ENCODE measurements at regions not wholly inside any gene's neighbourhood (a gene's known extent, or its start where the extent isn't known, plus 50 kb on each side); places are given as distances from the start of the nearest gene placed in this dataset.
"Not testable (repeated sequence)": the region's sequence is repeated elsewhere in the genome, so short reads cannot be mapped to it uniquely, and the experiment has no call there.

DNA sequence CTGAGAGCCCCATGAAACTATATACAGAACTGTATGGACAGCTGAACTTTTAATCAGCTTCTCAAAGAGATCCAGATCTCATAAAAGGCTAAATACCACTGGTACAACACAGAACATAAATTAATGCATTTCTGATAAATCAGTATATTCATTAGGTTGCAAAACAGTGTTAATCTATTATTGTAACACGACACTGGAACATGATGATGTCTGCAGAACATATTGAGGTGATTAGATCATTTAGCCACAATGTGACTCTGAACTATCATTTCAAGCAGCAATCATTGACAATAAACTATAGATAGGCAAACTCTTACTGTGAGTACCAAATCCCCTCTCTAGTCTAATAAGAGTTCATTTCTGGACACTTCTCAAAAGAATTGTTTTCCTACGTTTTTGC is 50.3 kb downstream of the GASK1B start:
- TF ChIP-seq GATA1 (IDR thresholded peaks at IDR 0.05; ENCODE audit: low read depth, low read length) (no peak), POLR2A (IDR thresholded peaks at IDR 0.05; ENCODE audit: low read length) (no peak)
- DNase-seq, result no peak

DNA sequence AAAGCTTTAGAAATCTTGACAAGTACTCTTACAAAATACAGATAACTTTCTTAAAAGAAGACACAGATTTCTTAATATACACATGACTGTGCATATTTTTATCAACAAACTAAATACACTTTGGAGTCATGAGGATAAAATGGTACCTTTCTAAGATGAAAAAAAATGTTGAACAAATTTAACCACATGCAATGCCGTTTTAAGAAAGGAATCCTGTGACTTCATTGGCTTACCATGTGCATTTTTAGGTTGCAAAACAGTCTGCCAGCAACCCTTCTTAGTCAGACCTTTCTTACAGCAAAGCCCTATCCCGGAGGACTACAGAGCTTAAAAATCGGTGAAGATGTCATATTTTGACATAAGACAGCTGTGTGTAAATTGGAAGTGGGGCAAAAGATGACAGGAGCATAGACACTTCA is 51.7 kb downstream of the GASK1B start:
- DNase-seq, result no peak
- TF ChIP-seq GATA1 (IDR thresholded peaks at IDR 0.05; ENCODE audit: low read depth, low read length) (no peak), POLR2A (IDR thresholded peaks at IDR 0.05; ENCODE audit: low read length) (no peak)

DNA sequence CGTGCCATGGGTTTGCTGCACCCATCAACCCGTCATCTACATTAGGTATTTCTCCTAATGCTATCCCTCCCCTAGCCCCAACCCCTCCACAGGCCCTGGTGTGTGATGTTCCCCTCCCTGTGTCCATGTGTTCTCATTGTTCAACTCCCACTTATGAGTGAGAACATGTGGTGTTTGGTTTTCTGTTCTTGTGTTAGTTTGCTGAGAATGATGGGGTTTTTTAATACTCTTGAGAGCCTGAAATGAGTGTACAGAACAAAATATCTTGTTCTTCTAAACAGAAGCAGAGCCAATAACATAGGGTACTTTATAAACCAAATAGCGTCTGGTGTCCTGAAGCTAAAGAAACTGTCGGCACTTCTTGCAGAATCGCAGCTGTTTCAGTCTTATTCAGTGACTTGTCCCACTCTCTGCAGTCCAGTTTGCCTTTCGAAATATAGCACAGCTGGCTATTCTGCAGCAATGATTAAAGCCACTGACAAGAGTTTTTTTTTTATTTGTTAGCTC is 52.1 kb downstream of the GASK1B start:
- not testable (repeated sequence) for DNase-seq

DNA sequence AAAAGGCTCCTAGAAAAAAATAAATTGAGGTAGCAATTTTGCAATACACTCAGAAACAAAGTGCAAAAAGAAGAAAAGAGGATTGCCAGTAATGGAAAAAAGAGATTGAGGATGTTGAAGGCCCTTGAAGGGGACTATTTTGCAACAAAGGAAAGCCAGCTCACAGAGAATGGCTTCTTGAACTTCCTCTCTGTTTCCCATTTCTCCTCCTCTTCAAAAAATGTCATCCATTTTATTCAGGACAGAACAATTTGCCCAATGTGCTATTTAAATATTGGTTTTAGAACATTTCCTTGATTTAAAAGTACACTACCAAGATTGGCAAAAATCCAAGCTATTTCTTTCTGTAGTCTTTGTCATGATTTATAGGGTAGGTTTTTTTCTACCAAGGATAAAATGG is 60.2 kb downstream of the GASK1B start:
- DNase-seq, result no peak
- TF ChIP-seq GATA1 (IDR thresholded peaks at IDR 0.05; ENCODE audit: low read depth, low read length) (no peak), POLR2A (IDR thresholded peaks at IDR 0.05; ENCODE audit: low read length) (no peak)

DNA sequence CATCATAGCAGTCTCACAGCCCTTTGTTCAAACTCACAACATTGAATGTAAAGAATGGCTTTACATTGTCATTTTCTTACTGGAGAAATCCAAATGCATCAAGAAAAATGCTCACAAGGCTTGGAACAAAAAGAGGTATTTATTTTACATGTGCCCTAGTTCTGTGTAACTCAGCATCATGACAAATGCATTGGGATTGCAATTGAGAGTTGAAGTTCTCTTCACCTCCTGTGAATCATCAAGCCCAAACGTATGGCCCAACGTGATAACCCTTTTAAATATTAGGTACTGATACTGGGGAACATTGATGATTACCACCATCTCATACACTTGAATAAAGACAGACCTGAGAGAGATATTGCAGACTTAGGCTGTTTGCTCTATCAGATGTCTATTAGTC is 61.6 kb downstream of the GASK1B start:
- no peak for DNase-seq
- TF ChIP-seq POLR2A (IDR thresholded peaks at IDR 0.05; ENCODE audit: low read length) (no peak), GATA1 (IDR thresholded peaks at IDR 0.05; ENCODE audit: low read depth, low read length) (no peak)

DNA sequence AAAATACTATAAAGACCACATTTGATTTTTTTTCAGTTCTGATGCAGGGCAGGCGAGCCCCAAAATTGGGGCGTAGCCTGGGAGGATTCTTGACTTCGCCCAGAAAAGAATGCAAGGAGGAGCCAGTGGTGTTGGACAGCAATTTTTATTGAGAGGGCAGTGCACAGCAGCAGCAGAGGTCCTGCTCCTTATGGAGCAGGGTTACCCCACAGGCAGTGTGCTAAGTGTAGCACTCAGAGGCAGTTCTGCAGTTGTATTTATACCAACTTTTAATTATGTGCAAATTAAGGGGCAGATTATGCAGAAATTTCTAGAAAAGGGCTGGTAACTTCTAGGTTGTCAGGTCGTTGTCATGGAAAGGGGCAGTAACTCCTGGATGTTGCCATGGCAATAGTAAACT is 69.9 kb downstream of the GASK1B start:
- TF ChIP-seq POLR2A (IDR thresholded peaks at IDR 0.05; ENCODE audit: low read length), result no peak

DNA sequence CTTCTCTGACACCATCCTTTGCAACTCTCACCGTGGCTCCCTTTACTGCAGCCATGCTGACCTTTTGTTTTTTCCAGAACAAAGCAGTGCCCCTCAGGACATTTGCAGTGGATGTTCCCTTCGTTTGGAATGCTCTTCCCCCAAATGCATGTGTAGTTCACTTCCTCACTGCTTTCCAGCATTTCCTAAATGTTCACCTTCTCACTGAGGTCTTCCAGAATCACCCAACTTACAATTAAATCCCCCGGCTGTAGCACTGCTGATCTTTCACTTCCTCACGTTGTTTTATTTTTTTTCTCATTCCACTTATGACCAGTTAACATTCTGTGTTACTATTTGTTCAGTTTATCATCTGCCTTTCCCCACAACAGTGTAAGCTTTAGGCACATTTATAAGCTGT is 73.1 kb downstream of the GASK1B start:
- no peak for DNase-seq
- TF ChIP-seq POLR2A (IDR thresholded peaks at IDR 0.05; ENCODE audit: low read length) (no peak), GATA1 (IDR thresholded peaks at IDR 0.05; ENCODE audit: low read depth, low read length) (no peak)

More for the DNA sequence above, 69.9 kb downstream of the GASK1B start:
- no peak for DNase-seq

DNA sequence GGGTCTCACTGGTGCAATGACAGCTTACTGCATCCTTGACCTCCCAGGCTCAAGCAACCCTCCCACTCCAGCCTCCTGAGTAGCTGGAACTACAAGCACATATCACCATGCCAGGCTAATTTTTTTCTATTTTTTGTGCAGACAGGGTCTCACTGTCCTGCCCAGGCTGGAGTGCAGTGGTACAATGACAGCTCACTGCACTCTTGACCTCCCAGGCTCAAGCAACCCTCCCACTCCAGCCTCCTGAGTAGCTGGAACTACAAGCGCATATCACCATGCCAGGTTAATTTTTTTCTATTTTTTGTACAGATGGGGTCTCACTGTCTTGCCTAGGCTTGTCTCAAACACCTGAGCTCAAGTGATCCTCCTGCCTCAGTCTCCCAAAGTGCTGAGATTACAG is 74.0 kb downstream of the GASK1B start:
- no peak for DNase-seq
- TF ChIP-seq GATA1 (IDR thresholded peaks at IDR 0.05; ENCODE audit: low read depth, low read length) (no peak), POLR2A (IDR thresholded peaks at IDR 0.05; ENCODE audit: low read length) (no peak)

DNA sequence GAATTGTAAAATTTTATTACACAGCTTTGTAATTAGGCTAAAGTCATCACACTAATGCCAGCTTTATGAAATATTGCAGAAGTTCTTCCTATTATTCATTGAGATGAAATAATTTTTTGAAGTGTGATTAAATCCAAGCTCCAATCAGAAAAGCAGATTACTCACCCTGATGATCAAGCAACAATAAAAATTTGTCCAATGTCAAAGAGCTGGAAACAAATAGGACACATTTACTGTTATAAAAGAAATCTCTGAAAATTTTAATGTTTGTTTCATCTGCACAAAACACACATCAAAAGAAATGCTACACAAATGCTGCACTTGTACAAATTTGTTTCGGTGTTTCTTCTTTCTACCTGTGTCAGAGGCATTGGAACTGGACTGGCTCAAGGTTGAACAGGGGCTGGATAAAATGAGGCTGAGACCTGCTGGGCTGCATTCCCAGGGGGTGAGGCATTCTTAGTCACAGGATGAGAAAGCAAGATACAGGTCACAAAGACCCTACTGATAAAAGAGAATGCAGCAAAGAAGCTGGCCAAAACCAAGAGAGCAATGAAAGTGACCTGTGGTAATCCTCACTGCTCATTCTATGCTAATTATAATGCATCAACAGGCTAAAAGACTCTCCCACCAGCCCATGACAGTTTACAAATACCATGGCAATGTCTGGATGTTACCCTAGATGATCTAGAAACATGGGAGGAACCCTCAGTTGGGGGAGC is 78.3 kb downstream of the GASK1B start:
- no peak for DNase-seq
- TF ChIP-seq GATA1 (IDR thresholded peaks at IDR 0.05; ENCODE audit: low read depth, low read length), result no peak

DNA sequence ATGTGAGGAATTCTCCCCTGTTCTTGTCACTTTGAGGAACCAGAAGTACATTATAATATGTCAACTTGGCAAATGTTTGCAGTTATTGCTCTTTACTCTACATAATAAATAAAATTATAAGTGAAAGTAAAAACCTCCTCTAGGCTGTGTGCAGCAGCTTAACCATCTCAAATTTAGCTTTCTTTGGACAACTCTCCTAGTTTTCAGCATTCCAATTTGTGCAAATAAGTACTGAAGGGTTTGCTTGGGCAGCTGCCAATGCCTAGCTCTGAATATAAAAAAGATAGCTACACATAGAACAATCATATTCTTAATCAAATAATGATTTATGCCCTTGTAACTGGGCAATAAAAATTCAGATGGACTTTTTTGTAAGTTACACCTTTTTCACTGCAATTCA is 82.5 kb downstream of the GASK1B start:
- no peak for DNase-seq

DNA sequence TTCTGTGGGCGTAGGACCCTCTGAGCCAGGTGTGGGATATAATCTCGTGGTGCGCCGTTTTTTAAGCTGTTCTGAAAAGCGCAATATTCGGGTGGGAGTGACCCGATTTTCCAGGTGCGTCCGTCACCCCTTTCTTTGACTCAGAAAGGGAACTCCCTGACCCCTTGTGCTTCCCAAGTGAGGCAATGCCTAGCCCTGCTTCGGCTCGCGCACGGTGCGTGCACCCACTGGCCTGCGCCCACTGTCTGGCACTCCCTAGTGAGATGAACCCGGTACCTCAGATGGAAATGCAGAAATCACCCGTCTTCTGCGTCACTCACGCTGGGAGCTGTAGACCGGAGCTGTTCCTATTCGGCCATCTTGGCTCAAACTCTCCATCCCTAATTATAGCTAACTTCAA is 82.9 kb downstream of the GASK1B start:
- not testable (repeated sequence) for DNase-seq

More for the DNA sequence above, 82.5 kb downstream of the GASK1B start:
- no peak for TF ChIP-seq GATA1 (IDR thresholded peaks at IDR 0.05; ENCODE audit: low read depth, low read length)
- TF ChIP-seq POLR2A (IDR thresholded peaks at IDR 0.05; ENCODE audit: low read length), result no peak

DNA sequence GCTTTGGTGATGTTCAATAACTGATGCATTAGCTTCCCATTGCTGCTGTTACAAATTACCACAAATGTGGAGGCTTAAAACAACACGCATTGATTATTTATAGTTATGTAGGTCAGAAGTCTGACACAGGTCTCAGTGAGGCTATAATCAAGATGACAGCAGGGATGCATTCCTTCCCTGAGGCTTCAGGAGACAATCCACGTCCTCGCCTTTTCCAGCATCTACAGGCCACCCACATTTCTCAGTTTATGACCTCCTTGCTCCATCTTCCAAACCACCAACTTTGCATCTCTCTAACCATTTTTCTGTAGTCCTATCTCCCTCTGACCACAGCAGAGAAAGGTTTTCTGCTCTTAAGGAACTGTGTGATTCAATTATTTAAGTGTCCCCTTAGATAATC is 92.5 kb downstream of the GASK1B start:
- no peak for TF ChIP-seq GATA1 (IDR thresholded peaks at IDR 0.05; ENCODE audit: low read depth, low read length)
- no peak for TF ChIP-seq POLR2A (IDR thresholded peaks at IDR 0.05; ENCODE audit: low read length)
- no peak for DNase-seq

DNA sequence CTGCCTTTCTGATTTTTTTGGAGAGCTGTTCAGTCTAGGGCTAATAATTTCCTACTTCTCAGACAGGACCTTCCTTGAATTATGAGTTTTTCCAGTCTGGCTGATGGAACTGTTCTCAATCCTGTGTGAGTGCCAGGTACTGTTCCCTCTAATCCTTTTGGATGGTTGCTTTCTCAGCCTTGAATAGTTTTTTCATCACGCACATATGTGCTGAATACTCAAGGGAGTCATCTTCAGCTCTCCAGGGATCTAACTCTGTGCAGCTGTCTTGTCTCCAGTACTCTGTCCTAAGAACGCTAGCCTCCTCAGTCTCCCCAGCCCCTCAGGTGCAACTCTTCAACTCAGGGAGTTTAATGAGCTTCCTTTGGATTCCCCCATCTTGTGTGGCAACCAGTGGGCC is 93.2 kb downstream of the GASK1B start:
- TF ChIP-seq GATA1 (IDR thresholded peaks at IDR 0.05; ENCODE audit: low read depth, low read length) (no peak), POLR2A (IDR thresholded peaks at IDR 0.05; ENCODE audit: low read length) (no peak)

DNA sequence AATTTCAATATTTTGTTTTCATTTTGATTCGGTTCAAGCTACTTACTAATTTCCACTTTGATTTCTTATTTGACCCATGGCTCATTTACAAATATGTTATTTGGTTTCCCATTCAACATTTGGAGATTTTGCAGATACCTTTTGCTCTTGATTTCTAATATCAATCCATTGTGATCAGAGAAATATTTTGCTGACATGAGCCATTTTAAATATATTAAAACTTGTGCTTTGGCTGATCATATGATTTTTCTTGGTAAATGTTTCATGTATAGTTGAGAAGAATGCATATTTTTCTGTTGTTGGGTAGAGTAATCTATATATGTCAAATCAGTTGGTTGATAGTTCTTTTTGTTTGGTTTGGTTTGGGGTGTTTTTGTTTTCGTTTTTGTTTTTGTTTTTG is 95.0 kb downstream of the GASK1B start:
- TF ChIP-seq POLR2A (IDR thresholded peaks at IDR 0.05; ENCODE audit: low read length), result no peak
- no peak for TF ChIP-seq GATA1 (IDR thresholded peaks at IDR 0.05; ENCODE audit: low read depth, low read length)
- no peak for DNase-seq

More for the DNA sequence above, 93.2 kb downstream of the GASK1B start:
- no peak for DNase-seq

DNA sequence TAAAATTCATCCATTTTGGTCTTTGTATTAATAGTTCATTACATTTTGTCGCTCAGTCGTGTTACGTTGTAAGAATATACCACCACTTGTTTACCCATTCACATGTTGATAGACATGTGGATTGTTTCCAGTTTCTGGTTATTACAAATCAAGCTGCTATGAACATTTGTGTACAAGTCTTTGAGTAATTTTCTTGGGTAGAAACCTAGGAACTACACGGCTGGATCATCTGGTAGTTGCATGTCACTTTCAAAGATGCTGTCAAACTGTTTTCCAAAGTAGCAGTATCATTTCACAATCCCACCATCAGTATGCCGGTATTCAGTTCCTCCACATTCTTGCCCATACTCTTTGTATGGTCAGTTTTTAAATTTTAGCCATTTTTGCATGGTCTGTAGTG is 98.0 kb downstream of the GASK1B start:
- no peak for TF ChIP-seq GATA1 (IDR thresholded peaks at IDR 0.05; ENCODE audit: low read depth, low read length)
- no peak for TF ChIP-seq POLR2A (IDR thresholded peaks at IDR 0.05; ENCODE audit: low read length)
- no peak for DNase-seq

DNA sequence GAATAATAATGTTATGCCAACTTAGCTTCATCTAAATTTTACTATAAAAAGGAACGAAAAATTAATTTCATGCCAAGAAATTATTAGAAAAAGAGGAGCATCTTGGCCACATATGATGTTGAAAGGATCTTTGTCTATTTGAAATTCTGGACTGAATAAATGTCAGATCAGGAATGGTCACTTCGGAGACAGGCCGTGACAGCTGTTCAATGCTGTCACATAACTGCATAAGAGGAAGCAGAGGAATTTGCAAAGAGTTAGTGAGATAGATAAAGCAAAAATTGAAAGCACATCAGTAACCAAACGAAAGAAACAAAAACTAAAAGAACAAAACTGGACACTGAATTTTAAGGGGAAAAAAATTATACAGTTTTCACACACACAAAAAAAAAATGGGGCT is 100.9 kb downstream of the GASK1B start:
- DNase-seq, result no peak
- TF ChIP-seq POLR2A (IDR thresholded peaks at IDR 0.05; ENCODE audit: low read length) (no peak), GATA1 (IDR thresholded peaks at IDR 0.05; ENCODE audit: low read depth, low read length) (no peak)

Data from erythroblast (primary cell).